GM19193 (cell line): ENCODE measurements at regions not wholly inside any gene's neighbourhood (a gene's known extent, or its start where the extent isn't known, plus 50 kb on each side); places are given as distances from the start of the nearest gene placed in this dataset.

Experiments
- POLR2A ChIP-seq: IDR thresholded peaks from 4 replicates; pipeline ENCODE4 v1.6.1; 2011; ENCODE audit not compliant: insufficient read depth, insufficient read length; ENCODE audit errors: extremely low read depth

GRCh38 chr1:59212706-59213105 lies 84.2 kb upstream of the FGGY start:
- TF ChIP-seq POLR2A, result no peak

DNA sequence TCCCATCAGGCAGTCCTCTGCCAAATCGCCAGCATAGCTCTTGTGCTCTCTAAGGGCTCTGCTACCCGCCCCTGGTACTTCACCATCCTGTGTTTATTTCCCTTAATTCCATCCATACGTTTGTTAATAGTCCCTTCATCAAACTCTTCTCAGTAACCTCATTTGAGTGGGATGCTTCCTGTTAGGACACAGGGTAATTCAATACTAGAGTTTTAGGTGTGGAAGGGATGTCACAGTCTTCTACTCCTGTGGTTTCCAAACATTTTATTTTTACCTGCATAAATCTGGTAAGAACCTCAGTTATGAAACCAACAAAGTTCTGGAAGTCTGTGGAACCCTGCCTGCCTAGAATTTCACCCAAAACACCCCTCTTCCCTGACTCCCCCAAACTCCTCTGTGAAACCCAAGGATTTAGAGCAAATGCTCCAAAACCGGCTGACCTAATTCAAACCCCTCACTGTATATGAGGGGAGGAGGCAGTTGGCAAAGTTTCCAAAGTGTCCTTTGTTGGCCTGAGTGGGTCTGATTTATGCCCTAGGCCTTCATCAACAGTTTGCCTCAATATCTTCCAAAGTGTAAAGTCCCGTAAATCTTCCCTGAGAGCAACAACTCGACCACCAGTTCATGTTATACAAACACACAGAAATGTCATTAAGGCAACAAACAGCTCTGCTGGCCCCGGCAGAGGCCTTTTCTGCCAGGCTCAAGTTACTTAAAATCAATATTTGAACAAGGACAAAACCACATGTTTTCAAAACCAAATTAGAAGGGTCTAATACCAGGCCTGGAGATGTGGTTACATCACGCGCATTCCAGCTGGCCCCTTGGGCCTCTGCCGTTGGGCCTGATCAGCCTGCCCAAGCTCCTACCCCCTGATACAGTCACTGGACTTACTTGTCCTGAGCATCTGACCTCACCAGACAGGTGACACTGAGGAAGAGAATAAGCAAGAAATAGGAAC lies 82.4 kb upstream of the FGGY start:
- no peak for TF ChIP-seq POLR2A

GRCh38 chr1:59215766-59216291 lies 81.1 kb upstream of the FGGY start:
- no peak for TF ChIP-seq POLR2A

DNA sequence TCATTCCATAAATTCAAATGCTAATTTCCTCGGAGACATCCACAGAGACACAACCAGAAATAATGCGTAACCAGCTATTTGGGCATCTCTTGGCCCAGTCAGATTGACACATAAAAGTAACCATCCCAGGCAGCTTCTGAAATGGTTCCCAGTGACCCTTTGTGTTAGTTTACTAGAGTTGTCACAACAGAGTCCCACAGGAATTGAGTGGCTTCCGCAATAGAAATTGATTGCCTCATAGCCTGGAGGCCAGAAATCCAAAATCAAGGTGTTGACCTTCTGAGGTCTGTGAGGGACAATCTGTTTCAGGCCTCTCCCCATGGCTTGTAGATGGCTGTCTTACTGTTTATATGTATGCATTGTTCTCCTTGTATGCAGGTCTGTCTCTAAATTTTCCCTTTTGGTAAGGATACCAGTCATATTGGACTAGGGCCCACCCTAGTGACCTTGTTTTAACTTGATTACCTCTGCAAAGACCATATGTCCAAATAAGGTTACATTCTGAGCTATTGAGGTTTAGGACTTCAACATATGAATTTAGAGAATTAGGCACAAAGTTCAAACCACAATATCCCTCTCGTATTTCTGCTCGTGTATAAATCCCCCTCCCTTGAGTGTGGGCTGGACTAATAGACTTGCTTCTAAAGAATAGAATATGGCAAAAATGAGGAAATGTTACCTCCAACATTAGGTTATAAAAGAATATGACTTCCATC lies 78.2 kb upstream of the FGGY start:
- no peak for TF ChIP-seq POLR2A

- TF ChIP-seq POLR2A, result no peak
Observed at GRCh38 chr1:59219916-59220315, 77.0 kb upstream of the FGGY start.

DNA sequence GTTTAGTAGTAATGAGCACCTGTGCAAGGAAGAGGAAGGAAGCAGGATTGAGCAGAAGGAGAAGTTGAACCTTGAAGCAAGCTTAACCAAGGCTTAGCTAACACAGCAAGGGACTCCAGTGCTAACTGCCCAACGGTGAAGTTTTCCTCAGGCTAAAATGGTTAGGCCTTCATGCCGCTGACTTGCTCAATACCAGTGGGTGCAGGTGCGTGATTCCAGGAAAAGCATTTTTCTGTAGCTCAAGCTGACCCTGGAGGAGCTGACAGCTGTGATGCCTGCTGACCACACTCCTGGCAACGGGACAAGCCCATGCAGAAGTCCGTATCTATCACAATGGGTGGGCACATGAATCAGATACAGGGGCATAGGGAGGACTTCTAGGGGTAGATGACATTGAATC lies 76.5 kb upstream of the FGGY start:
- TF ChIP-seq POLR2A, result no peak

DNA sequence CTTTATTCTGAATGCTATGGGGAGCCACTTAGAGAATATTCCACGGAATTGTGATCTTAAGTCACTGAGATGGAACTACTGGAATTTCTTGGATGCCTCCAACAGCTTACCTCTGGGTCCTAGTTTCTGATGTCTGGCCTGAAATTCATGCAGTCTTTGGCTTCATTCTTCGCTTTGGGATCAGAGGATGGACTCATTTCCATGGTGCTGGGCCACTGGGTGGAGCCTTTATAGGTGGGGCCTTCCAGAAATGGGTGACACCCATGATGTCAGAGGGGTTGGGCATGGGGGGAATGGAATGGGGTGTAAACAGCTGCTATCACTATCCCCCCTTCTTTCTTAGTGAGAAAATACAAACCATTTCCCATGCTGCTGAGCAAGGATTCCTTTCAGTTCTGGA lies 73.7 kb upstream of the FGGY start:
- TF ChIP-seq POLR2A, result no peak

- no peak for TF ChIP-seq POLR2A
Observed at GRCh38 chr1:59223989-59224634, 72.8 kb upstream of the FGGY start.

- no peak for TF ChIP-seq POLR2A
Observed at GRCh38 chr1:59225594-59226316, 71.1 kb upstream of the FGGY start.

- no peak for TF ChIP-seq POLR2A
Observed at GRCh38 chr1:59229138-59229537, 67.8 kb upstream of the FGGY start.

GRCh38 chr1:59230622-59231021 lies 66.3 kb upstream of the FGGY start:
- TF ChIP-seq POLR2A, result no peak

GRCh38 chr1:59232216-59232615 lies 64.7 kb upstream of the FGGY start:
- no peak for TF ChIP-seq POLR2A

- no peak for TF ChIP-seq POLR2A
Observed at GRCh38 chr1:59233444-59233843, 63.5 kb upstream of the FGGY start.

DNA sequence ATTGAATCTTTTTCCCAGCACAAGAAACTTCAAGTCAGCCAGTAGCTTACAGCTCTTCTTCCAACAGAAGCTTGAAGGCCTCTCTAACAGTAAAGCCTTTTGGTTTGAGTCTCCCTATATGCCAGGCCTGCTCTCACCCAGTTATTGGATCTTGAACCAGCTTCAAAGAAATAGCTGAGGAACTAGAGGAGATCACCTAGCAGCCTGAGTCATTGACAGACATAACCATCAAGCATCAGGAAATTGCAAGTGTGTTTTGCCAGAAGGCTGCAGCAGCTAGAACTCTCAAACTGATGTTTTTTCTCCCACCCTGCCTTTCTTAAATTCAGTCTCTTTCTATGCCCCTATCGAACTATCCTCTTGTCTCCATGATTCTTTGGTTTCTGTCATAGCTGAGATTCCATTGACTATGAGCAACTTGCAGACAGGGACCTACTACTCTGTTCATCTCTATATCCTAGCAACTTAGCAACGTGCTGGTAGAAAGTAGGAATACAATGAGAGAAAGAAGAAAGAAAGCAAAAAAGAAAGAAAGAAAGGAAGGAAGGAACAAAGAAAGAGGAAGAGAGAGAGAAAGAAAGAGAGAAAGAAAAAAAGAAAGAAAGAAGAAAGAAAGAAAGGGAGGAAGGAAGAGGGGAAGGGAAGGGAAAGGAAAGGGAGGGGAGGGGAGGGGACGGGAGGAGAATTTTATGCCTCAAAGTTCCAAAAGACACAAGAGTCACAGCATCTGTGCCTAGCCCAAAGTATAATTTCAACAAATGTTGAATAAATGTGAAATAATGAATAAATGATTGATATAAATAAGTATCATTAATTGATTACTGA lies 60.0 kb upstream of the FGGY start:
- no peak for TF ChIP-seq POLR2A
